GM13976 (cell line): ENCODE measurements at regions not wholly inside any gene's neighbourhood (a gene's known extent, or its start where the extent isn't known, plus 50 kb on each side); places are given as distances from the start of the nearest gene placed in this dataset.

Source experiments
- DNase-seq: peaks from one replicate; pipeline ENCODE4 v3.0.0; 2012; ENCODE audit warnings: low spot score
- in situ Hi-C: fragments of 300-500 bp; cut with MboI; formaldehyde crosslinking; loops from one replicate; pipeline ENCODE4 v1.12.0; 2022; ENCODE audit warnings: low sequenced_read_pairs, mixed read lengths, inconsistent platforms; ENCODE audit not compliant: unreplicated experiment
- TF ChIP-seq, protein P1 (sequence below): IDR thresholded peaks from 2 replicates; pipeline ENCODE4 v1.5.1; 2012; ENCODE audit warnings: borderline replicate concordance, mild to moderate bottlenecking; ENCODE audit not compliant: insufficient read depth; ENCODE audit errors: extremely low read depth, missing control alignments, control extremely low read depth

DNA sequence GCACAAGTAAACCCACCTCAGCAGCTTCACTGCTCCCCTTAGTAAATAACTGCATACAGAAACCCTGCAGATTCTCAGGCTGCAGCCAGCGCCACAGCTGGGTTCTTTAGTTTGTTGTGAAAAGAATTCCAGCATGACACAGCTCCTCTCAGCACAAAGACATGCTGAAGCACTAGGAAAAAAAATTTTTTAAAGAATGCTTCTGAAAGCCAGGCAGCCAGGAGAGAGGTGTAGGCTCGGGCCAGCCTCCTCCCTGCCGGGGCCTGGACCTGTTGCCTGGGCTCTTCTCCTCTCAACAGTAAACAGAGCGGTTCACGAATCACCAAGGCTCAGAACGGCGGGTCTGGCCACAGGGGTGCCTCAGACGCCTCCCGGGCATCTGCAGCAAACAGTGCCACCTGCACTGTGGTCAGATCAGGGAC is 95.7 kb upstream of the POU3F3 start:
- DNase-seq = no peak
- in situ Hi-C loops = no loop called here
- TF ChIP-seq, protein P1, sequence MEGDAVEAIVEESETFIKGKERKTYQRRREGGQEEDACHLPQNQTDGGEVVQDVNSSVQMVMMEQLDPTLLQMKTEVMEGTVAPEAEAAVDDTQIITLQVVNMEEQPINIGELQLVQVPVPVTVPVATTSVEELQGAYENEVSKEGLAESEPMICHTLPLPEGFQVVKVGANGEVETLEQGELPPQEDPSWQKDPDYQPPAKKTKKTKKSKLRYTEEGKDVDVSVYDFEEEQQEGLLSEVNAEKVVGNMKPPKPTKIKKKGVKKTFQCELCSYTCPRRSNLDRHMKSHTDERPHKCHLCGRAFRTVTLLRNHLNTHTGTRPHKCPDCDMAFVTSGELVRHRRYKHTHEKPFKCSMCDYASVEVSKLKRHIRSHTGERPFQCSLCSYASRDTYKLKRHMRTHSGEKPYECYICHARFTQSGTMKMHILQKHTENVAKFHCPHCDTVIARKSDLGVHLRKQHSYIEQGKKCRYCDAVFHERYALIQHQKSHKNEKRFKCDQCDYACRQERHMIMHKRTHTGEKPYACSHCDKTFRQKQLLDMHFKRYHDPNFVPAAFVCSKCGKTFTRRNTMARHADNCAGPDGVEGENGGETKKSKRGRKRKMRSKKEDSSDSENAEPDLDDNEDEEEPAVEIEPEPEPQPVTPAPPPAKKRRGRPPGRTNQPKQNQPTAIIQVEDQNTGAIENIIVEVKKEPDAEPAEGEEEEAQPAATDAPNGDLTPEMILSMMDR = no peak

DNA sequence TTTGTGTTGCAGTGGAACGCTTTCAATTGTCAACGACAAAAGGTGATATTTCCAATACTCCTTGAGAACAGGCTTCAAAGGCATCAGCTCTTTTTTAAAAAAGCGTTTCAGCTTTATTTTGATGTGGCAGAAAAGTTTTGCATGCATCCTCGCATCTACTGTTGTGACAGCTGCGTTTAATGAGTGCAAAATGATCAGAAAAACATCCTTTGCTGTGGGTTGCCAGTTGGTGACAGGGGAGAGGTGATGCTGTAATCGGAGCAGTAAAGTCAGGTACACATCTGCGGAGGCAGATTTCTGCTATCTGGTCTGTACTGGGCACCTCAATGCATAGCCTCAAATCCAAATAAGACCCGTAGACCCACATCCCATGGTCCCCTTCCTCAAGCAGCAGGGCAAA is 91.9 kb upstream of the POU3F3 start:
- DNase-seq = no peak
- in situ Hi-C loops = no loop called here
- TF ChIP-seq, protein P1 = no peak

DNA sequence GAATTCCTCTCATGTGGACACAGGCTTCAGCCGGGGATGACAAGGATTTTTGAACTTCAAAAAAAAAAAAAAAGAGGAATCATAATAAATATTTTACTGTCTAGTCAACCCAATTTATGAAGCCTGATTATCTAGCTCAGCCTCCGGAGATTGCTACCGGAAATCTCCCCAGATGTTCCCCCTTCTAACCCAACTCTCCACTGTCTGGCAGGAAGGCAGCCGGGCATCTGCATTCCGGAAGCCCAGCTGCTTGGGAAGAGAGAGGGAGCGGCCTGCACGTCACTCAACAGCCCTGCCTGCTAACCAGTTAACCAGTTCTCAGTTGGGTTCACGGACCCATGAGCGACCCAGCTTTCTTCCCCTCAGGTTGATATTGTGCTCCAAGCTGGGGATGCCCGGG is 87.2 kb upstream of the POU3F3 start:
- TF ChIP-seq, protein P1 = no peak
- no peak for DNase-seq
- in situ Hi-C loops = no loop called here

DNA sequence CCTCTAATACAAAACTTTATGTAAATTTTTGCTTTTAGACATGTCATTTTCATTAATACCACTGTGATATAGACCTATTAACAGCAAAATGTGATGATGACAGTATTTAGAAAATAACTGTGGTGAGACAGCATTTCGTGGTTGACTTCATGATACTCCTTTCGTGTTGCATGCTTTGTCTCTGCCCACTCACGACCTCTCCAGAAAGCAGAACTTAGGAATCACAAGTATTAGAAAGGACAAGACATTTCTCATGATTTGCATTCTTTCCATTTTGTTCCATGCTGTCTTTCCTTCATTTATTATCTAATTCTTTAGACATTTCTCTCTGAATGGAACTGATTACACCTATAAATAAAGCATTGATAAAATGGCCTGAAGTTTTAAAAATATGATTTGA is 85.2 kb upstream of the POU3F3 start:
- no peak for DNase-seq
- in situ Hi-C loops = no loop called here
- TF ChIP-seq, protein P1 = no peak

DNA sequence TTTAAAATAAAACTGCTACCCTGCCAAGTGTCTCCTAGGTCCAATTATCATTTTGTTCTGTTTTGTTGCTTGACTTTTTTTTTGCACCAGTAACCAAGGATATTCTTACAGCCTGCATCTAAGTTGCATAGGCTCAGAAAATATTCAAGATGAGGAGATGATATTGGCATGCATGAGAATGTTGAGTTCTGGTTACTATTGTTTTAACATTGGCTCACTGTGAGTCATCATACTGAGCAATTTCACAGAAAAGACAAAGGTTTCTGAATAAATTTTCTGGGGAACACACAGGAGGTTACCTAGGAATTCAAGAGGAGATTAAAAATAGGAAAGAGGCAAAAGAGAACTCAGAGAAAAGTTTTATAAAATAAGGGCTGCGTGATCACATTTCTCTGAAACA is 84.8 kb upstream of the POU3F3 start:
- in situ Hi-C loops = no loop called here
- TF ChIP-seq, protein P1 = no peak

DNA sequence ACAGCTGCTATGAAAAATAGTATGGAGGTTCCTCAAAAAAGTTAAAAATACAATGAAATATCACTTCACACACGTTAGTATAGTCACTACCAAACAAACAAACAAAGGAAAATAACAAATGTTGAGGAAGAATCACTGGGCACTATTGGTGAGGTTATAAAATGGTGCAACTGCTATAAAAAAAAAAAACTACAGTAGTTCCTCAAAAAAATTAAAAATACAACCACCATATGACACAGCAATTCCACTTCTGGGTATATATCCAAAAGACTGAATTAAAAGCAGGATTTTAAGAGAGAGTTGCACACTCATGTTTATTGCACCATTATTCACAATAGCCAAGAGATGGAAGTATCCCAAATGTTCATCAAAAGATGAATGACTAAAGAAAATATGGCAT is 80.9 kb upstream of the POU3F3 start:
- TF ChIP-seq, protein P1 = no peak
- DNase-seq = no peak
- in situ Hi-C loops = no loop called here

More for the DNA sequence above, 84.8 kb upstream of the POU3F3 start:
- no peak for DNase-seq

DNA sequence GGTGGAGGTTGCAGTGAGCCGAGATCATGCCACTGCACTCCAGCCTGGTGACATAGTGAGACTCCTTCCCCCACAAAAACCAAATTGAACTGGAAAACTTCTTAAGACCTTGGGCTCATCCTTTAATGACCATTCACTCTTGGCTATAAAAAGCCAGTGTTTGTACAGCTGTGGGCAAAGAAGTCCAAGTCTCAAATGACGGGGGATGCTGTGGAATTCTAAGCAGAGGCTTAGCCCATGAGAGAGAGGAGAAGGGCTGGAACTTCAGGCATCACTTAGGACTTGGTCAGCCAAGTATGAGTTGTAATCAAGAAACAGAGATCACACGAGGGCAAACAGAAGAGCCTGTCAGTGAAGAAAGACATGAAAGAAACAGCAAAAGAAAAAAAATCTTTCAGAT is 79.3 kb upstream of the POU3F3 start:
- in situ Hi-C loops = no loop called here
- TF ChIP-seq, protein P1 = no peak
- DNase-seq = no peak
